C4-2B (cell line): ENCODE measurements at regions not wholly inside any gene's neighbourhood (a gene's known extent, or its start where the extent isn't known, plus 50 kb on each side); places are given as distances from the start of the nearest gene placed in this dataset.

Experiments used
- H3K27ac ChIP-seq: fragments of 450-650 bp; 2 replicates; pipeline ENCODE4 v1.5.1; 2017
- CTCF ChIP-seq: fragments of 450-650 bp; conservative IDR thresholded peaks from 2 replicates; pipeline ENCODE4 v1.5.1; 2017; ENCODE audit warnings: mild to moderate bottlenecking
- ZFX ChIP-seq: fragments of 450-650 bp; IDR thresholded peaks from 2 replicates; pipeline ENCODE4 v1.6.1; 2017

DNA sequence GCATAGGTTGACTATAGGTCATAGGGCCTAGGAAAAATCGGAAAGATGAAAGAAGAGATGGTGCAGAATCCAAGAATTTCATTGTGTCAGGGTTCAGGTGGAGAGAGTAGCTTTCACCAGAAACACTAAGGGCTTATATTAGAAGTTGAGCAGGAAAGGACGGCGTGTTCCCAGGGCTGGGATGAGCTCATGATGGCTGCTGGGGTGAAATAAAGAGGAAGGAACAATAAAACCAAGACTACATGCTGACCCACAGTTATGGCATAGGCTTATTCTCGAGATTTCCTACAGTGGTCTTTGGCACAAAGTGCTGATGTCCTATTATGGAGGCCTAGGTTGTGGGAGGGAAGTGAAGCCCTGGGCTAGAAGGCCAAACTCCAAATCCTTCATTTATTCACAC is 195.8 kb downstream of the PTEN start:
- TF ChIP-seq CTCF: no peak
- TF ChIP-seq ZFX: no peak

DNA sequence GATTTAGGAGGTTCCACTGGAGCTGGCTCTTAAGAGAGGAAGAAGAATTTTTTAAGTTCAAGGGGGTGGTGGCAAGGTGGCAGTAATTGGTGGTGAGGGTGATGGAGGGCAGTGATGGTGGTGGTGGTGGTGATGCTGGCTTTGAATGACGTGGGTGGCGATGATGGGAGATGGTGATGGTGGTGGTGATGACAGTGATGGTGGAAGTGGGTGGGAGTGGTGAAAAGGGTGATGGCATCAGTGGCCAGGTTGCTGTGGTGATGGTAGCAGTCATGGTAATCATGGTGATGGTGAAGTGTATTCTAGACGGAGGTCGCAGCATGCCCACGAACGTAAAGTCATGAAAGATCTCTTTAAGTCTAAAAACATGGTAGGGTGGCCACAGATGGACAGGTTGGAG is 197.3 kb downstream of the PTEN start:
- TF ChIP-seq CTCF (no peak), ZFX (no peak)
- no peak overlapping the region for H3K27ac ChIP-seq

More for the DNA sequence above, 195.8 kb downstream of the PTEN start:
- no peak overlapping the region for H3K27ac ChIP-seq

- TF ChIP-seq ZFX (no peak), CTCF (no peak)
- peak overlapping the region; percentile 53; the same call in 1 of the 2 replicates for H3K27ac ChIP-seq
Observed at GRCh38 chr10:88062385-88062784, 199.0 kb downstream of the PTEN start.

DNA sequence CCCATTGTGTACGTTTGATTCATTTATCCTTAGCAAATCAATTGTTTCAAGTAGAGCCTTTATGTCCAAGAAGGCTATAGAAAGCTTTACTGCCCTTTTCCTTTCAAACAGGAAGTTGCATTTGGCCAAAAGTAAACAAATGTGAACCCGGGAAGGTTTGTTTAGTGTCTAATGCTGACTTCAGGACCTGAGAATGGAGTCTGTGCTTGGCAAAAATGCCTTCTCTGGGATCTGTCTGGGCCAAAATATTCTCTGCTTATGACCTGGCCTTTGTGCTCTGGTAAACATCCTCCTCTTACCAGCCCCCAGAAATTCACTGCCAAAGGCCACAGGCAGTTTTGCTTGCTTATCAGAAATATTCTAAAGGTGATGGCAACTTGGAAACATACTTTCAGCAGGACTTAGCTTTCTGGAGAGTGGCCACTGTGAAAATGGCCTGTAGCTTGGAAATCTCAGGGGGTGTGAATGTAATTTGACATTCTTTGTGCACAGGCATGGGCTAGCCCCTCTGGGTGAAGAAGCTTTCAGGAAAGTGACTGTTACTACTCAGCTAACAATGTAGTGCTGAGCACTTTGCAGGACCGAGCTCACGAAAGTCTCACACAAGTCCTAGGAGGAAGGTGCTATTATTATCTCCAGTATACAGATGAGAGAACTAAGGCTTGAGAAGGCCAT is 199.5 kb downstream of the PTEN start:
- no peak for TF ChIP-seq ZFX
- TF ChIP-seq CTCF: no peak
- peak overlapping the region; percentile 53; the same call in 1 of the 2 replicates for H3K27ac ChIP-seq

DNA sequence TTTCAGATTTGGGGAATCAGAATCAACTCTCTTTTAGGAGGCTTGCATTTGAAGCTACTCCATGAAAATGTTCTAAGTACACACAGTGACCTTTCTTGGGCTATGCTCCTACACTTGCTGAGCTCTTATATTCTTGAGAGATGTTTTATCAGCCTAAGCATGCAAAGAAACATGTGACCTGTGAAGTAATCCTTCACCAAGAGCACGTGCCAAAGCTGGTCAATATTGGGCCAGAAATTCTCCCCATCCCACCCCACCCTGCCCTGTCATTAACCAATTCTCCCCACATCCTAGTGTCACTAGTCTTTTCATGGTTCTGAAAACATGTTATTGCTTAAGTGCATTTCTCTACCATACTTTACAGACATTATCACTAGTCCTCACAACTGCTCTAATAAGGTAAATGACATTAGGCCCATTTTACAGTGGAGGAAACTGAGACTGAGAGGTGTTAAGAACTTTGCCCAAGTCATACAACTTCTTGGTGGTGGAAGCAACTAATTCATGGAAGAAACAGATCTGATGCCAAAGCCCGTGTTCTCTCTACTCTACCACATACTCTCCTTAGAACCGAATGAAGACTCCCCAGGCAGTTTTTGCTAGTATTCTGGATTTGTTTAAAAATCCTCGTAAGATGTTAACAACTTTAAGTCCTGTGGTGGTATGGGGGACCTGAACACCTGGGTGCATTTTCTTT is 200.6 kb downstream of the PTEN start:
- TF ChIP-seq ZFX (no peak), CTCF (no peak)
- no peak overlapping the region for H3K27ac ChIP-seq

DNA sequence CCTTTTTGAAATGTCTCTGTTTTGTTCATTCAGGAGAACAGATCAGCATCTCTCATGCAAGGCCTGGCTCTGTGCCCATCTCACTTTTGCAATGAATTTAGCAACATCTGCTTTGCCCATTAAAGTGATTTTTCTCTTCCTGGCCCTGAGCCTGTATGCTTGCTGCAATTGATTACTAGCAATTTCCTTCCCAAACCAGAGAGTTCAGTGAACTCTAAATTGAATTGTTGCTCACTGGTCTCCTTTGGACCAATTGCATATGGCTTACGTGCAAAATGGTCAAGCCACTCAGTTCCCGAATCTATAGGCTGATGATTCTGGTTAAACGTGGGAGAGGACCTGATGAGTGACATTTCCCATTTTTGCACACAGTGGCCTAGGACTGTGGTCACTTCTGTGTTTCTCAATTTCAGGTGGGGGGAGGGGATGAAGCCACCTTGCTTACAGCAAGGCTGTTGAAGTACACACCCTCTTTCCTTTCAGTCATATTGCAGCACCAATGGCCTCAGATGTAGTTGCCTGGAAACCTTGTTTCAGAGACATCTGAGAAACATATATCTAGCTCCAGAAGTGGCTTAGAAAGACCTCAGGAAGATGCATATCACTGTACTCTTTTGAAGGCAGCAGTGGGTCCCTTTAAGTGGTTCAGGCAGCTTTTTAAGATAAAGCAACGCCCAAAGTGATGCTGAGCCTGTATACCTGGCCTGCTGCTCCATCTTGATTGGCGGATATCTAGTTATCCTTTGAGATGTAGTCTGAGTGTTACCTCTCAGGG is 201.4 kb downstream of the PTEN start:
- H3K27ac ChIP-seq: no peak overlapping the region
- TF ChIP-seq ZFX: no peak
- TF ChIP-seq CTCF: no peak
